NCI-H1417 treated with DMSO at 0.1 percent for 48 hours (cell line): ENCODE measurements at regions not wholly inside any gene's neighbourhood (a gene's known extent, or its start where the extent isn't known, plus 50 kb on each side); places are given as distances from the start of the nearest gene placed in this dataset.
"Not testable (repeated sequence)": the region's sequence is repeated elsewhere in the genome, so short reads cannot be mapped to it uniquely, and the experiment has no call there.

ENCODE experiments used
- DNase-seq: peaks from one replicate; lab custom pipeline; 2025; lab: John Stamatoyannopoulos, UW

- DNase-seq, result no peak
Observed at GRCh38 chr11:98155696-98156095, 865.1 kb upstream of the CNTN5 start.

GRCh38 chr11:98177925-98178324 is 842.8 kb upstream of the CNTN5 start:
- DNase-seq, result no peak

- no peak for DNase-seq
Observed at GRCh38 chr11:98180511-98180910, 840.2 kb upstream of the CNTN5 start.

GRCh38 chr11:98180921-98181320 is 839.8 kb upstream of the CNTN5 start:
- no peak for DNase-seq

- no peak for DNase-seq
Observed at GRCh38 chr11:98183034-98183433, 837.7 kb upstream of the CNTN5 start.

GRCh38 chr11:98185245-98185644 is 835.5 kb upstream of the CNTN5 start:
- DNase-seq, result no peak

- no peak for DNase-seq
Observed at GRCh38 chr11:98194611-98195010, 826.1 kb upstream of the CNTN5 start.

GRCh38 chr11:98195300-98195699 is 825.4 kb upstream of the CNTN5 start:
- DNase-seq, result no peak

- DNase-seq, result no peak
Observed at GRCh38 chr11:98207086-98207485, 813.7 kb upstream of the CNTN5 start.

GRCh38 chr11:98227278-98227677 is 793.5 kb upstream of the CNTN5 start:
- DNase-seq, result no peak

GRCh38 chr11:98230678-98231077 is 790.1 kb upstream of the CNTN5 start:
- DNase-seq, result no peak

GRCh38 chr11:98234698-98235097 is 786.1 kb upstream of the CNTN5 start:
- DNase-seq, result no peak

GRCh38 chr11:98243897-98244296 is 776.9 kb upstream of the CNTN5 start:
- no peak for DNase-seq

- DNase-seq, result no peak
Observed at GRCh38 chr11:98260983-98261382, 759.8 kb upstream of the CNTN5 start.

- DNase-seq, result no peak
Observed at GRCh38 chr11:98277251-98277912, 743.4 kb upstream of the CNTN5 start.

- DNase-seq, result no peak
Observed at GRCh38 chr11:98289617-98290263, 731.0 kb upstream of the CNTN5 start.

- no peak for DNase-seq
Observed at GRCh38 chr11:98296091-98296880, 724.5 kb upstream of the CNTN5 start.

- DNase-seq, result no peak
Observed at GRCh38 chr11:98300719-98301118, 720.0 kb upstream of the CNTN5 start.

- DNase-seq, result no peak
Observed at GRCh38 chr11:98307827-98308491, 712.8 kb upstream of the CNTN5 start.

GRCh38 chr11:98330306-98330705 is 690.4 kb upstream of the CNTN5 start:
- DNase-seq, result not testable (repeated sequence)

GRCh38 chr11:98358551-98358950 is 662.2 kb upstream of the CNTN5 start:
- DNase-seq, result no peak

- no peak for DNase-seq
Observed at GRCh38 chr11:98365190-98365589, 655.6 kb upstream of the CNTN5 start.

- DNase-seq, result no peak
Observed at GRCh38 chr11:98365941-98366340, 654.8 kb upstream of the CNTN5 start.
